ENCODE measurements at regions not wholly inside any gene's neighbourhood (a gene's known extent, or its start where the extent isn't known, plus 50 kb on each side); places are given as distances from the start of the nearest gene placed in this dataset.

DNA sequence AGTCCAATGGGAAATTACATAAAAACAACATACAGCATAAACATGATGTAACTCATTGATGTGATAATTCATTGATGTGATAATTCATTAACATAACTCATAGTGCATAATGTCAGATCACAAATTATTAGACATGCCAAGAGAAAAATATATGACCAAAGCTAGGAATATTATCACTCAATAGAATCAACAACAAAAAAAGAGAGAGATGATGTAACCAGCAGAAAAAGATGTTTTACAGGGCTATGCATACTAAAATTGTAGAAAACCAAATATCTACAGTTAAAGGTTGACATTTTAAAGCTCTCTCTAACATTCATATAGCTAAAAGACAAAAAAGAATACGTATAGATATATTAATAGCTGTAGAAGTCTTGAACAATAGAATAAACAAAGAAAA lies 1067.2 kb upstream of the ADGRB3 start:
- TF ChIP-seq, protein P1, sequence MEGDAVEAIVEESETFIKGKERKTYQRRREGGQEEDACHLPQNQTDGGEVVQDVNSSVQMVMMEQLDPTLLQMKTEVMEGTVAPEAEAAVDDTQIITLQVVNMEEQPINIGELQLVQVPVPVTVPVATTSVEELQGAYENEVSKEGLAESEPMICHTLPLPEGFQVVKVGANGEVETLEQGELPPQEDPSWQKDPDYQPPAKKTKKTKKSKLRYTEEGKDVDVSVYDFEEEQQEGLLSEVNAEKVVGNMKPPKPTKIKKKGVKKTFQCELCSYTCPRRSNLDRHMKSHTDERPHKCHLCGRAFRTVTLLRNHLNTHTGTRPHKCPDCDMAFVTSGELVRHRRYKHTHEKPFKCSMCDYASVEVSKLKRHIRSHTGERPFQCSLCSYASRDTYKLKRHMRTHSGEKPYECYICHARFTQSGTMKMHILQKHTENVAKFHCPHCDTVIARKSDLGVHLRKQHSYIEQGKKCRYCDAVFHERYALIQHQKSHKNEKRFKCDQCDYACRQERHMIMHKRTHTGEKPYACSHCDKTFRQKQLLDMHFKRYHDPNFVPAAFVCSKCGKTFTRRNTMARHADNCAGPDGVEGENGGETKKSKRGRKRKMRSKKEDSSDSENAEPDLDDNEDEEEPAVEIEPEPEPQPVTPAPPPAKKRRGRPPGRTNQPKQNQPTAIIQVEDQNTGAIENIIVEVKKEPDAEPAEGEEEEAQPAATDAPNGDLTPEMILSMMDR (IDR thresholded peaks at IDR 0.05), result no peak

DNA sequence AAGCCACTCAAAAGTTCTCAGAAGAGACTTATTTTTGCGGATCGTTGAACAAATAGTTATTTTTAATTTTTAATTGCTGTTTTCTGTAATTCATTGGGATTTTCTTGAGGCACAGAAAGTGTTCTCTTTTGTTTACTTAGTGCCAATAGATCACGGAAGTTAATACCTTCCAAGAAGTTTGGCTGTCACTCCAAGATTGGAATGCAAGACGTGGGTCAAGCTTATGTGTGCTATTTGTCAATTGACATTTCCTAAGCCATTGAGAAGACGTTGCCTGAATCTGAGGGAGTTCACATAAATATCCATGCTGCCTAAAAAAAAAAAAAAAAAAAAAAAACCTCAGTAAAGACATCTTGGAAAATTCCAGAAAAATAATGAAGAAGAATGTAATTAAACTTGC lies 1071.4 kb upstream of the ADGRB3 start:
- TF ChIP-seq, protein P1 (IDR thresholded peaks at IDR 0.05), result no peak

DNA sequence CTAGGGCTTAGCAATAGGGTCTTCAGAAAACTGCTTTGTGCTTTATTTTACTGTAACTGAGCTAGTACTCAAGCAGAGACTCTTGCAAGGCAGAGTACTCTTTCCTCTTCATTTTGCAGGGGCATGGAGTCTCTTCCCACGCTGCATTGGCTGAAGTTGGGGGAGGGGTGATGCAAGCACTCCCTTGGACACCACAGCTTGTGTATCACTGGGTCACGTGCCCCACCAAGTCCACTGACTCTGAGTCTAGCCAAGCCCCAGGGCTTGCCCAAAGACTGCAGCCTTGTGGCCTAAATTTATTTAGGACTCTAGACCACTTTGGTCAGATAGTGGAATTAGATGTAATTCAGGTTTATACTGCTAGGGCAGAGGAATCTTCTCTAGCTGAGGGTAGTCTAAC lies 1075.0 kb upstream of the ADGRB3 start:
- TF ChIP-seq, protein P1 (IDR thresholded peaks at IDR 0.05), result no peak

DNA sequence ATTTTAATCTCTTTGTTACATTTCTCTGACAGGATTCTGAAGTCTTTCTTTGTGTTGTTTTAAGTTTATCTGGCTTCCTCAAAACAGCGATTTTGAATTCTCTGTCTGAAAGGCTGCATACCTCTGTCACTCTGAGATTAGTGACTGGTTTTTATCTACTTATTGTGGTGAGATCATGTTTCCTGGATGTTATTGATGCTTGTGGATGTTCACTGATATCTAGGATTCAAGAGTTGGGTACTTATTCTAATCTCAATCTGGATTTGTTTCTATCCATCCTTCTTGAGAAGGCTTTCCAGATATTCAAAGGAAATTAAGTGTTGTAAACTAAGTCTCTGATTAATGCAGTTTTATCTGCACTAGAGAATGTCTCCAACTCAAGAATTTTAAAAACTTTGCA lies 1076.1 kb upstream of the ADGRB3 start:
- TF ChIP-seq, protein P1 (IDR thresholded peaks at IDR 0.05), result no peak

DNA sequence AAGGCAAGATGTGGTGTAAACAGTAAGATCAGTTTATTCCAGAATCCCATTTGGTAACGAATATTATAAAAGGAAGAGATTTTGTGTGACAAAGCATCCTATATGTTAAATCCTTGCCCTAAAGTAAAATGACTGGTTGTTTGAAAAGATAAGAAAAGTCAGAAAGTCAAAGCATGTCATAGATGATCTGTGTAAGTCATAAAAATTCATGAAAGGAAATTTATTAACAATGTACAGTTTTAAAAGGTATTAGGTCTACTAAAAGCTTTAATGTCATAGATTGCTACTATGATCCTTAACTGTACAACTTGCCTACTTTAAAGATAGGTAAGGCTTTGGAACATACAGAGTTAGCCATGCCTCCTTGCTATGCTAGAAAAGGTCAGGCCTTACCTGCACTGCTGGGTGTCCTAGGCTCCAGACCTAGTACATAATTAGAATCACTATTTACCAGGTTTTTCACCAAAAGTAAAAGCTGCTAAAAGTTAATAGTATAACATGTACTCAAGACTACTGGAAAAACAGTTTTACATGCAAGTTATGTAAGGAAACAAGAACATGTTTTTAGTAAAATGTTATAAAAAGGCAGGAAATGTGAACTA lies 1090.1 kb upstream of the ADGRB3 start:
- TF ChIP-seq, protein P1 (IDR thresholded peaks at IDR 0.05), result no peak

DNA sequence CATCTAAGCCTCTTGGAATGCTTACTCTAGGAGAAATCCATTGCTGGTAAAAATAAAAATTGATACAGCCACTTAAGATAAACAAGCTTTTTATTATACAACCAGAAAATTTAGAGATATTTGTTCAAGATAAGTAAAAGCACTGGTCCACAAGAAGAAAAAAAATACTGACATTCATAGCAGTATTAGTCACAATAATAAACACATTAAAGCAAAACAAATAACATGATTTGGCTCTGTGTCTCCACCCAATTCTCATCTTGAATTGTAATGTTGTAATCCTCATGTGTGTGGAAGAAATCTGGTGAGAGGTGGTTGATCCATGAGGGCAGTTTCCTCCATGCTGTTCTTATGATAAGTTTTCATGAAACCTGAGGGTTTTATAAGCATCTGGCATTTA lies 1093.5 kb upstream of the ADGRB3 start:
- TF ChIP-seq, protein P1 (IDR thresholded peaks at IDR 0.05), result no peak

DNA sequence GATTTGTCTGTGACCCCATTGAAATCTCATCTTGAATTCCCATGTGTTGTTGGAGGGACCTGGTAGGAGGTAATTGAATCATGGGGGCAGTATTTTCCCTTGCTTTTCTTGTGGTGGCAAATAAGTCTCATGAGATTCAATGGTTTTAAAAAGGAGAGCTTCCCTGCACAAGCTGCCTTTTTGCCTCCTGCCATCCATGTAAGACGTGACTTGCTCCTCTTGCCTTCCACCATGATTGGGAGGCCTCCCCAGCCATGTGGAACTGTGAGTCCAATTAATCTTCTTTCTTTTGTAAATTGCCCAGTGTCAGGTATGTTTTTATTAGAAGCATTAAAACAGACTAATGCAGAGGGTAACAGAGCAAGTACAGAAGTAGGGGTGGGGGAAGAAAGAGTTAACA lies 1097.0 kb upstream of the ADGRB3 start:
- TF ChIP-seq, protein P1 (IDR thresholded peaks at IDR 0.05), result no peak

DNA sequence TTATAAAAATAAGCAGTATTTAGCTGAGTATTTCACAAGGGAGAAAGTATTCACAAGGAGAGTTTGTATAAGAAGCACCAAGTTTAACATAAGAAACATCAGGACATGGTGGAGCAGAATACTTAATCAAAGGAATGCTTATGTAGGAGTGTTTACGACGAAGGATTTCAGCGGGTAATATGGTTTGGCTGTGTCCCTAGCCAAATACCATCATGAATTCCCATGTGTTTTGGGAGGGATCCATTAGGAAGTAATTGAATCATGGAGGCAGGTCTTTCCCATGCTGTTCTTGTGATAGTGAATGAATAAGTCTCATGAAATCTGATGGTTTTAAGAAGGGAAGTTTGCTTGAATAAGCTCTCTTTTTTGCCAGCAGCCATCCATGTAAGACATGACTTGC lies 1099.1 kb upstream of the ADGRB3 start:
- TF ChIP-seq, protein P1 (IDR thresholded peaks at IDR 0.05), result no peak

All from LNCAP (cell line).